NCI-H524 (cell line): ENCODE measurements at regions not wholly inside any gene's neighbourhood (a gene's known extent, or its start where the extent isn't known, plus 50 kb on each side); places are given as distances from the start of the nearest gene placed in this dataset.
"Not testable (repeated sequence)": the region's sequence is repeated elsewhere in the genome, so short reads cannot be mapped to it uniquely, and the experiment has no call there.

ENCODE experiments used
- DNase-seq, 2 experiments: peaks; one replicate each; lab custom pipeline; 2025; lab: John Stamatoyannopoulos, UW

DNA sequence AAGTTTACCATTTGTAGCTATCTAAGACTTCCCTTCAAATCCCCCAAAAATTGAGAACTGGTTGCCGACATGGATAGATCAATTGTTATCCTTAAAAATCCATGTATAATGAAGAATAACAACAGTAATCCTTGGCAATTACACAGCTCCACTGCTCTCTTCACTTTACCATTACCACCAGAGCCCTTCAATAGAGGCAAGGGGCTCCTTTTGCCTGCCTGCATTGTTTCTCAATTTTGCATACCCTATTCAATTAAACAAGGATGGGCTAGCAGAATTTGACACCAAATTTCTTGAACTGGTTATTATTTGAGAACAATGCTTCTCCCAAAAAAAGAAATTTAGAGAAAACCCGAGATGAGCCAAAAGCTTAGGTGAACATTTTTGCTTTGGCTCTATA is 387.8 kb upstream of the PKN2 start:
- DNase-seq = no peak

DNA sequence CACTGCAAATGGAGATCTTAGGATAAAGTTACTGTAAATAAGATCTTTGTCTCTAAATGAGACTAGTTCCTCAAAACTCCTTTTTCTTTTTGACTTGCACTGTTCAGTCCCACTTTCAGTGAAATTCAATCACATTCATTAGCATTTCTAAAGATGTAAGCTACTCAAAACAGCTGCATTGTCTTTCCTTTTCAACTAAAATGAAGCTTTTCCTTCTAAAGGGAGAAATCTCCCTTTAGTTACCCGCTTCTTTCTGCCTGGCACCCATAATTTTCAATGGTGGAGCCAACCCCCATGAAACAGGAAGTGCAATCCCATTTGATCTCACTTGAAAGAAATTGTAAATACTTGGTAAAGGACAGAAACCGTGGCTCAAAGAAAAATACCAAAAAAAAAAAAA is 387.4 kb upstream of the PKN2 start:
- no peak for DNase-seq

DNA sequence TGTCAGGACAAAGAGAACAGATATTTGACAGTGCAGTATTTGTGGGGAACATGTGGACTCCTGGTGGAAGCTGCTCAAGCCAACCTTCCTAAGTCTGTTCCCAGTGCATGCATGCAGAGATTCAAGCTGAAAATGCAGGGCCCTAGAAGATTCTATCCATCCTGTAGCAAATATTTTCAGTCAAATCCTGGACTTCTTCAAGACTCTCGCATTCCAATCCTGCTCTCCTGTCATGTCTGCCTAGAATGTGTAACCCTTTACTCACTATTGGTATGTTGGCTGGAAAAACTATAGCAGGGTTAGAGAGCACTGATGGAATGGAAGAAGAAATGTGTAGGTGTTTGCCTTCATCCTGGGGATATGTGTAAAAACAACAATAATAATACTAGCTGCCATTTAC is 385.6 kb upstream of the PKN2 start:
- DNase-seq = no peak

DNA sequence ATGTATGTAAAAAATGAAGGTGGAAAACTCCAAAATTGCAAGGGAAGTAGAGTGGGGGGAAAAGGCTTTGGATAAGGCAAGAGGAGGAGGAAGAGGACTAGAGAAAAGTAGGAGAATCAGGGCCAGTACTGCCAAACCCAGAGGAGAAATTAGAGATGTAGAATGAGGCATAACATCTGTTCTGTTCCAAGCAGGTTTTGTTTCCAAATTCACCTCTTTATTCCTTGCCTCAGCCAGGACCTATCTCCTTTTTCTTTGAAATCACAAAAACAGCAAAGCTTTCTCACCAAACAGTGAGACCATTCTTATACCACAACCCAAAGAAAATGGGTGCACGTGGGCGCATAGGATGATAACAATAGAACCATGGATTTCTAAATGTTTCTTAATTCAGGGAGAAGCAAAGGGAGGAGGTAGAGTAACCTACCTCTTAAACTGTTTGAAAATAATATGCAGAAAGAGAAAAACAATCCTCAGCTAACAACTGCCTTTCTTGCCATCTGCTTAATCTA is 383.3 kb upstream of the PKN2 start:
- no peak for DNase-seq

DNA sequence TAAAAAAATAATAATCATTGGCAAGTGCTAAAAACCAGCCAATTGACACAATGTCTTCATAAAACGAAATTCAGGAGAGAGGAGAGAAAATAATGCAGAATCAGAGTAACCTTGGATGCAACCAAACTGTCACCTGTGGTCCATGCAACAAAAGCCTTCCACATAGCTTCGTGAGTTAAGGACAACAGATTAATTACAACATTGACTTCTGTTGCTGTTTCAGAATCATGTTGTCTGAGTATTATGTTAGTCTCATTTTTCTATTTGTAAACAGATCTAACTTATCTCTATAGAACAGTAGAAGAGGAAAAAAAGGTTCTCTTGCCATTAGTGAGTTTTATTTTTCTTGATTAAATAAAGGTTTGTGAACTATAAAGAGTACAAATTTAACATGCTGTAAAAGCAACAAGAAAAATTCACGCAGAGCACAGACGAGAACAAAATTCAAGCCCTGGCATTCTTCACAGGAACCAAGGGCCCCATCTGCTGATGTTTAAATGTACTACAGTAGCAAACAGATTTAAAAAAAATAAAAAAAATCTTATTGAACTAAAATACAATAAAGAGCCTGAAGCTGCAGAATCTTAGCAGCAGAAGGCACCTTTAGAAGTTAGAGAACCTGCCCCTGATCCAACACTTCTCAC is 381.1 kb upstream of the PKN2 start:
- DNase-seq = peak in 1 of 2 experiments; percentile 13

DNA sequence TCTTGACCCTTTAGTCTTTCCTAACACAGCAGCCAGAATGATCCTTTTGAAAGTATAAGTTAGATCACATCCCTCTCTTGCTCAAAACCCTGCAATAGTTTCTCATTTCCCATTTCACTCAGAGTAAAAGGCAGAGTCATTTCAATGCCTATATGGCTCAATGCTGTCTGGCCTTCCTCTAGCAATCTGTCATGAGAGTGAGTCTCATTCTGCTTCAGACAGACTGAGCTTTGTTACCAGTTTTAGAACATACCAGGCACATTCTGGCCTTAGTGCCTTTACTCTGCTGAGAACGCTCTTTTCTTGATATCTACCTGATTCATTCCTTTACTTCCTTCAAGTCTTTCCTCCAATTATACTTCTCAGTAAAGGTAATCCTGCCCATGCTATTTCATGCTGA is 372.8 kb upstream of the PKN2 start:
- no peak for DNase-seq

DNA sequence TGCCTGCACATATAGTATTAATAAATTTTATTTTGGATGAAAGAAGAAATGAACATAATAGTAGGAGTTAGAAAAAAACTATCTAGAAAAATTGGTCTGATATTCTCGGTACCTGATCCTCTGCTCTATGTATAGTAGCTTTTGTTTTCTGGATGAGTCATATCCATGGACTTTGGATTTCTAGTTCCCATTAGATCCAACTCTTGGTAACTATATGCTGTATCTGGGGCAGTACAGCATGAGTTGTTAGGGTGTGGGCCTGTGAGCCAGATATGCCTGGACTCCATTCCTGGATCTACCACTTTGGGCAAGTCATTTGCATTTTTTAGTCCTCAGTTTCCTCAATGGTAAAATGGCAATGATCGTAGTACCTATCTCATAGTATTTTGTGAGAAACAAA is 372.2 kb upstream of the PKN2 start:
- DNase-seq = no peak

DNA sequence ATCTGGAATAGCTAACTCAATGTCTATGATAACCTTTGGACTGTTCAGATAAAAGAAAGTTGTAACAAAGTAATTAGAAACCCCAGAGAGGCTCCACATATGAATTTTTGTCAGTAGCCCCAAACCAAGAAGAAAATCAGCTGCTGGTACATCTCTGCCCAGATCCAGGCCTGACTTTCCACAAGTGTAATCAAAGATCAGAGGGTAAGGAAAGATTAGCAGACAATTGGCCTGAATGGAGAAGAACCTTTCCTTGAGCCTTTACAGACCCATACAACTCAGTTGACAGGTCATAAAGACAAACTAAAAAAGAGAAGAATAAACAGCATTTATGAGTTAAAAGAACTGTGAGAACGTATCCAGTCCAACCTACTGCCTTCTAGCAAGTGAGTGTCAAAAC is 366.7 kb upstream of the PKN2 start:
- no peak for DNase-seq

DNA sequence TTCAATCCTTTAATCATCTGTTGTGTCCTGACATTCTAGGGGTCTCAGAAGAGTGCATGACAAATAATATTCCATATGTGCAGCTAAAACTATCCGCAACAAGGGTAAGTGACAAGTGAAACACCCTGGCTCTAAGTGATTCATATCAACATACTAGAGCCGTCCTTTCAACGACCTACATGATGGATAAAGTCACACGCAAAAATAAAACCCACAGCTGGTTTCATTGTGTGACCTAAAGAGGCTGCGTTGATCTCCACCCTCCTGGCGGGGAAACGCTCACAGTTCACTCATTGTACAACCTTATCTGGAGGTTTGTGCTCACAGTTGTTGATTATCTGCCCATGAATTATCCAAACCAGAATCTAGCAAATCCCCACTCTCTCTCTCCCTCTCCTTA is 365.3 kb upstream of the PKN2 start:
- no peak for DNase-seq

DNA sequence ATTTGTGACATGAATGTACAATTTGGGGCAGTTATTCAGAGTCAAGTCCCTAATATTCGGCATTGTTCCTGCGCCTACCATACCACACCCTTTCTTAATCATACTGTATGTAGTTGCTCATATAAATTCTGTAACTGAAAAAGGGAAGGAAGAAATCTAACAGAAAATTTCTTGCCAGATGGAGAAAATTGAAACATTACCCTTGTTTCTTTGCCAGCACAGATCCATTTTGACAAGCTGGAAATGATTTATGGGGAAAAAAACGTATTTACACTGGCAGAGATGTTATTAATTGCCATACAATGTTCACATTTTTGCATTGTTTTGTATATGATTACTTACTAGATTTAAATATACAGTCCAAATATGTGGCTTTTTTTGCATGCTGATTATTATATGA is 363.8 kb upstream of the PKN2 start:
- no peak for DNase-seq

DNA sequence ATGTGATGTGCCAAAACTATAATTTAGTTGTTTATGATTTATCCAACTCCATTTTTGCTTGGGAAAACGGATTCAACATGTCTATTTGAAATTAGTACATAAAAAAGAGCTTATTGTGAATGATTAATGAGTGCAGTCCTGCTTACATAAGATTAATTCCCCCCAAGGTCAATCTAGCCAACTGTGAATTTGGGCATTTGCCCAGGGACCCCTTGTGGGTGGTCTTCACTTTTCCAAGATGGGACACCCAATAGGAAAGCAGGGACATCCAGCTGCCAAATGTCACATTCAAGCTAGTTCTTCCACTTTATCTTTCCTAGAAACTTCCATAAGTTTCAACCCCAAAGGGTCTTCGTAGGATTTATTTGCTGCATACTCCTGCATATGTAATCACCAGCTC is 362.4 kb upstream of the PKN2 start:
- no peak for DNase-seq

DNA sequence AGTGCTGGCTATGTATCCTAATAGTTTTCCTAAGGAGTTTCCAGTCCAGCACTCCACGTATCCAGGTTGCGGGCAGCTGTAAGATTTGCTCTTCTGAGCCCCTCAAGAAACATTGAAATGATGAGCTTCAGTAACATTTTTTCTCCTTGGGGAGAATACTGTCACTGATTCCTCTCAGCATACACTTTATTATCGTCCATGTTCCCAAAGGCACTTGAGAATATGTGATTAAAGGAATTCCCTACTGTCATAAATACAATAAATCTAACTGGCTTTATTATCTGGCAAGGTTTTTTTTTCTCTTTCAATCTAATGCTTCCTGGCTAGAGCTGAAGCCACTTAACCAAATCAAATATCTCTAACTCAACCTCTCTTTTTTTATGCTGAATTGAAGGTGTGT is 359.2 kb upstream of the PKN2 start:
- DNase-seq = peak; percentile 18 to 77

DNA sequence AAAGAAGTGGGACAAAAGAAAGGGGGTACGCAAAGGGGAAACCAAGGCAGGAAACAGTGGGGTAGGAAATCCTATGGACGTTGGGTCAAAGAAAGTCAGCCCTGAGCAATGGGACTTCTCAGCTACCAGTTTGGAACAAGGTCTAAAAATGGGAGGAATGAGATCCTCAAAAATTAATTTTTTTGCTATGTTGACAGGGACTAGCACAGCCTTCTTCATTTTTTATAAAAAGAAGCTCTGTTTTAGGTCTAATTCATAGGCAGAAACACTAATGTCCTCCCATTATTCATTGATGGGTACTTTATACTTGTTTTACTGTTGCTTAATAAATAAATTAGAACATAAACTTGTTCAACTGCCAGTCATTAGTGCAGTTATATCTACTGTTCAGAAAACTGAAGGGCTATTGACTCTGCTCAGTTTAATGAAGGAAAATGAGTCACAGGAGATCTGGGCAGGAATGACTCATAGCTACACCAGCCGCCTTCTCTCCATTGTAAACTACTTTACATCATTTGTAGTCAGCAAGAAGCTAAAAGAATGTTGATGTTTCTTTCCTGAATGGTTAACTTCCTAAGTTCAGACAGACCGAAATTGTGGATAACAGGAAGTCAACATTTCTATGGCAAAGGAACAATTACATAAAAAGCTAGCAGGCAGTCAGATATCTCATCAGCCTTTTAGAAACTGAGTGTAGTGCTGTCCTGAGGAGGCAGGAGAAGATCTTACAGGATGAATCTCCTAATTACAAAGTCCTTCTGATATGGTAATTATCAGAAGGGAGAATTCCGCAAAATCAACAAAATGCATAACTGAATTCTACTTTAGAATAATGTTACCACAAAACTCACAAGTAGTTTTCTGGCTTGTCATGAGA is 356.4 kb upstream of the PKN2 start:
- DNase-seq = no peak

DNA sequence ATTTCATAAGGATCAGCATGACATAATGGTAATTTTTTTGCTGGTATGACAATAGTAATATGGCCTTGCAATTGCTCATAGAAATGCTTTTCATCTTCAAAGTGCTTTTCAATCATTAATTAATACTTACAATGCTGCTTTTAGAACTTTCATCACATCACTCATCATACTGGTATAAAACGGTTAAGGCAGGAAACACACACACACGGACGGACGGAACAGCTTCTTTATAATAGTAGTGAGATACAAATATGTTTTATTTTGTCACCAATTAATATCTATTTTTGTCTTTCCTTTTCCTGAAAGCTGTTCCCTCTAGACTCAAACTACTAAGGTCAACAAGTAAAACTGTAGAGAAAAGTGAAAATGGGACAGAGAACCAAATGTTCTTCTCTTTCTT is 353.9 kb upstream of the PKN2 start:
- DNase-seq = no peak

DNA sequence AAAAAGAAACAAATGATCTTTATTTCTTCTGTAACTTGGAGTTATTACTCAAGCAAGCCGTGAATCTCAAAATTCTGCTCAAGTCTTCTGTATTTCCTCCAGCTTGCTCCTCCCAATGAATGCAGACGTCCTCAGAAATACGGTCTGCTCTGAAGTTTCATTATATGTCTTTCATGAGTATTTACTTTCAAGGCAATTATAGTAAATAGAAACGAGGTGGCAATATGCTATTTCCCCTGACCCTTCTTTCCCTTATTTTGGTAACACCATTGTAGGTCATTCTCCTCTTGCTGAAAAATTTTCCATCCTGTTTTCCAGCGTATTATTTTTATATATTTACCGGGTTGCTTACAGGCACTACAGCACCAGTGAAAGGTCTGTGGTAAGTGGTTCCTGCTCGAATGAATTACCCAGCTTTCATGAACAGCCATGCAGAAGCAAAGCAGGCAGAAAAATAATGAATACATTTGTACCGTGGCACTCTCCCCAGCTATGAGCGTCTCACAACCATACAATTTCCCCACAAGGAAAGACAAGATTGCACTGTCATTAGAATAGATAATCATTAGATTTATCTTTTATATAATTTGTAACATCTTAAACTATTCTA is 350.9 kb upstream of the PKN2 start:
- no peak for DNase-seq

DNA sequence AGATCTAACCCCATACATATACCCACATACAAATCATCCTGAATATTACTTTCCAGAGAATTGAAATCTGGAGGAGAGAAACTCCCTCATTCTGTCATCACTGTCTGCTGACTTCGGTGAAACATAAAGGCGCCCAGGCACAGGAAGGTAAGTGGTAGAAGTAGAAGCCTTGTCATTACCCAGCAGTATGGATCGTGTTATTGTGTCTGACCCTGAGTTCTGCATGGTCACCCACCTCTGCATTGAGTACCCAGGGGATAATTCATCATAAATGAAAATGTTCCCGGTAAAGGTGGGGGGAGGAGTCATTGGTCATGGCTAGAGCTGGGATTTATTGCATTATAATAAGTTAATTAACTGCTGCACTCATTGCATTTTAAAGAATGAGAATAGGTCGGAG is 342.6 kb upstream of the PKN2 start:
- no peak for DNase-seq

DNA sequence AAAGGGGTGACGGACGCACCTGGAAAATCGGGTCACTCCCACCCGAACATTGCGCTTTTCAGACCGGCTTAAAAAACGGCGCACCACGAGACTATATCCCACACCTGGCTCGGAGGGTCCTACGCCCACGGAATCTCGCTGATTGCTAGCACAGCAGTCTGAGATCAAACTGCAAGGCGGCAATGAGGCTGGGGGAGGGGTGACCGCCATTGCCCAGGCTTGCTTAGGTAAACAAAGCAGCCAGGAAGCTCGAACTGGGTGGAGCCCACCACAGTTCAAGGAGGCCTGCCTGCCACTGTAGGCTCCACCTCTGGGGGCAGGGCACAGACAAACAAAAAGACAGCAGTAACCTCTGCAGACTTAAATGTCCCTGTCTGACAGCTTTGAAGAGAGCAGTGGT is 342.0 kb upstream of the PKN2 start:
- DNase-seq = not testable (repeated sequence)

DNA sequence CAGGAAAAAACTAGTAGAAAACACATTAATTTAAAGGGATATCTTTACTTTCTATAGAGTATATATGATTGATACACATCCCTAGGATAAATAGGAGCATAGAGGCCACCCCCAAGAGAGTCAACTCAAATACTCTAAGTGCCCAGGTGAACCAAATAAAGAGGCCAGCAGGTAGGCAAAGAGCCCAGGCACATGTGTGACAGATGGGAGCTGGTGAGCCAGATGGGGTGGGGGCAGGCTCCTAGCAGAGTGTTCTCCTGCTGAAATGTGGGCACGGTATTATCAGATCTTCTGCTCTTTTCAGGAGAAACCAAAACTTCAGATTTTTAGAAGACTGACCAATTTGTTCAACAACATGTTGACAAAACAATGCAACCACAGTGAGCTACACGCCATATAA is 333.4 kb upstream of the PKN2 start:
- peak; percentile 55 to 62 for DNase-seq

DNA sequence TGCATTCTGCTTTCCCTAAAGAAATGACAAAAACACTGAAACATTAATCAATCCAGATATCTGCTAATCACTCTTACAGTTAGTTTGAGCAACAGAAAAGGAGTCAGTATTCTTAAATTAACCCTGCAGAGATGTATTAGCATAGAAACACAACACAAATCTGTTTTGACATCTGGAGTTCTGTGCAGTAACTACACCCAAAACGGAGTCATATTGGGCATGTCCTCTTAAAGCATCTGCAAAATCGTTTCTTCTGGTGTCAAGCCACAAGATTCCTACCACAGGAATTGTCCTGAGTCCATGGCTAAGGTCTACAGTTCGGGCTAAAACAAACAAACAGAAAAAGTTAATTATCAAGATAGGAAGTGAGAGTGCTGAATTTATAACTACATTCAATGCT is 332.1 kb upstream of the PKN2 start:
- DNase-seq = no peak

DNA sequence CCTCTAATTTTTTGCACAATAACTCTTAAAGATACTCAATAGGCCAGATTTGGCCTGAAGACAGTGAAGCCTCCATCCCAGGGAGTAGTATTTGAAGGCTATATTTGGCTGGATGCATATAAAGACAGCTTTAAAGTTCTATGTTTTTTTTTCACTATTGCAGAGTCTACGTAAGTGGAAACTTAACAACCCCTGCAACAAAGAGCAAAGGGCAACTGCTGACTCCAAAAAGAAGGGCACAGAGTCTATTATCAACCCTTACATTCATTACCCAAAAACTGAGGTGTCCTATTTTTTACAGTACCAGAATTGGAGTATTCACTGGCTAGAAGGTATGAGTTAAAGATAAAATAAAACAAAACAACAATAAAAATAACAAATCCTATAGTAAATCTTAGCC is 329.8 kb upstream of the PKN2 start:
- no peak for DNase-seq

DNA sequence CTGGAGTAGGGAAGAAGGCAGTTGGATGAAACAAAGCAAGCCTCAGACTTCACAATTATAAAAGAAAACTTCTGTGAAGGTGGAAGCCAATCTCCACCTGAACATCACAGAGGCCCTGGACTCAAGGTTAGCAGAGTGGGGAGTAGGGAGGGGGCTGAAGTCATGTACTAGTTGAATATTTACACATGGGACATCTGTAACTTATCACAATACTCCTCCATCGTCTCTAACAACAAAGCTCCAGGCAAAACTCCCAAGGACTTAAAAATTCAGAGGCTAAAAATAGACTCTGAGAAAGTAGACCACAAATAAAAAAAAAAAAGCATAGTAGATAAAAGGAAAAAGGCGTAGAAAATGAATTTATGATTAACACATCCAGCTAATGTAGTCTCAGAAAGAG is 326.3 kb upstream of the PKN2 start:
- DNase-seq = no peak

DNA sequence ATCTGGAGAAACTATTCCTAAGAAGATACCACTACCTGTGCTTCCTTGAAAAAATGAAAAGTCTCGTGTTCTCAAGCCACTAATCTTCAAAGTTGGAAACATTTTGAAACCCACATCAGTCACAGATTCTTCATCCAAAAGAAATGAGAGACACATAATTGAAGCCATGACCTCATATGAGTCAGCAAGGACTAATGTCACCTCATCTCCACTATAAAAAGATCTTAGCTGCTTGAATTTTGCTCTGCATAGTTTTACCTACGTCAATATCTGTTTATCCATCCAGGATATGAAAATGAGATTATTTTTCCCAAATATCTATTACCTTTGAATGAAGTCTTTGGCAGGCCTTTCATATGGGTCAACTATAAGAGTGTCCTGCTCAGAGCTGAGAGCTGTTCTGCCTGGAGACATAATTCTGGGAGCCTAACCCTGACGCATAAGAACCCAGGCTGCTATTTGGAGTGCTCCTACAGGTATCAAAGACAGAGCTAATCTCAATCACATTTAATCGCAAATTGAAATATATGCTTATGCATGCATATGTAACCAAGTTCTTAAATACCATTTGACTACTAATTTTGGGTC is 312.5 kb upstream of the PKN2 start:
- DNase-seq = no peak

DNA sequence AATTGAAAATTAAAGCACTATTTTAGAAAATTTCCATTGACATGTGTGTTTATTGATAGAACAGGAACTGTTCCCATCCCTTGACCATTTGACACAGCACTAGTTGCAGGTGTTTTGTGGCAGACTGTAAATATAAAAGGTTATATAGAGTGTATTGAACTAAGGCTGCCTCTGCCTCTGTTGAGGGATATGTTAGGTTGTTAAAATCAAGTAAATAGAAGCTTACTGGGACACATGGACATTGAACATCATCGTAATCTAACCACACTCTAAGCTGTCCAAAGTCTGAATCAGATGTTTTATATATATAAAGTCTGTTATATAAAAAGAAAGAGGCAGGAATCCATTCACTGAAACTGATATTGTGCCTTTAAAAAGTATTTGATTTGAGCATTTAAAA is 308.1 kb upstream of the PKN2 start:
- DNase-seq = no peak
